Body of pancreas (tissue), 4 donors: ENCODE measurements at regions not wholly inside any gene's neighbourhood (a gene's known extent, or its start where the extent isn't known, plus 50 kb on each side); places are given as distances from the start of the nearest gene placed in this dataset.
A peak's percentile ranks its signal among the peaks of the same experiment; 100 is the strongest.

Experiments
- ATAC-seq: fragments of 150-250 bp; one replicate; pipeline ENCODE4 v1.9.1; 2016
- DNase-seq, 4 donors: peaks; one replicate each; pipeline ENCODE4 v3.0.0-alpha.2; 2019
- H3K27ac ChIP-seq, 4 donors: fragments of 200-600 bp; sonication (generic); 1 replicate in 3 of 4; 2 replicates in 1 of 4; pipeline versions ENCODE4 v1.5.1 to v1.6.1; 2016 to 2019; ENCODE audit warnings: mild to moderate bottlenecking in 1 of 4, mixed read lengths in 1 of 4, moderate library complexity in 1 of 4
- H3K27me3 ChIP-seq, 2 donors: fragments of 200-600 bp; sonication (generic); one replicate each; pipeline ENCODE4 v1.6.0; 2016; ENCODE audit warnings: mild to moderate bottlenecking in 1 of 2
- H3K36me3 ChIP-seq, 2 donors: fragments of 200-600 bp; sonication (generic); replicated peaks in 1 of 2; 2 replicates each; pipeline ENCODE4 v1.5.1; 2016; ENCODE audit warnings: low read depth in 2 of 2; ENCODE audit not compliant: insufficient read depth in 1 of 2
- H3K4me1 ChIP-seq: fragments of 200-600 bp; sonication (generic); one replicate; pipeline ENCODE4 v1.6.0; 2016
- H3K4me3 ChIP-seq, 2 donors: fragments of 200-600 bp; sonication (generic); 1 replicate in 1 of 2; 2 replicates in 1 of 2; pipeline ENCODE4 v1.5.1; 2016 to 2019
- H3K9me3 ChIP-seq, 3 donors: fragments of 200-600 bp; sonication (generic); 1 replicate in 2 of 3; 2 replicates in 1 of 3; pipeline ENCODE4 v1.5.1; 2016
- POLR2A ChIP-seq, 3 donors: fragments of 450-650 bp; IDR thresholded peaks; one replicate each; pipeline ENCODE4 v1.6.1; 2016; ENCODE audit warnings: antibody characterized with exemption in 3 of 3, mild to moderate bottlenecking in 2 of 3
- WGBS, 2 donors: methylation state at CpG; one replicate each; pipeline ENCODE4 v1.1.5; 2017; 5-methylcytosine and 5-hydroxymethylcytosine counted together
- intact Hi-C: fragments of 100-400 bp; cut with DNase I; formaldehyde crosslinking; loops from one replicate; pipeline ENCODE4 v1.15.1; 2023
- TF ChIP-seq, protein P1 (sequence below), 7 experiments: fragments of 450-650 bp in 4 of 7; fragments of 200-600 bp in 3 of 7; sonication (generic) in 3 of 7; IDR thresholded peaks; one replicate each; pipeline ENCODE4 v1.5.1; 2016 to 2019; ENCODE audit warnings: antibody characterized with exemption in 7 of 7

- Histone ChIP-seq H3K4me3 (no peak overlapping the region), H3K36me3 (no peaks in the 10 kb centered on the region), H3K27me3 (no peaks in the 10 kb centered on the region), H3K27ac (no peak overlapping the region), H3K4me1 (no peaks in the 10 kb centered on the region), H3K9me3 (no peaks in the 10 kb centered on the region)
- TF ChIP-seq POLR2A (IDR thresholded peaks at IDR 0.05) = no peak
- TF ChIP-seq, protein P1, sequence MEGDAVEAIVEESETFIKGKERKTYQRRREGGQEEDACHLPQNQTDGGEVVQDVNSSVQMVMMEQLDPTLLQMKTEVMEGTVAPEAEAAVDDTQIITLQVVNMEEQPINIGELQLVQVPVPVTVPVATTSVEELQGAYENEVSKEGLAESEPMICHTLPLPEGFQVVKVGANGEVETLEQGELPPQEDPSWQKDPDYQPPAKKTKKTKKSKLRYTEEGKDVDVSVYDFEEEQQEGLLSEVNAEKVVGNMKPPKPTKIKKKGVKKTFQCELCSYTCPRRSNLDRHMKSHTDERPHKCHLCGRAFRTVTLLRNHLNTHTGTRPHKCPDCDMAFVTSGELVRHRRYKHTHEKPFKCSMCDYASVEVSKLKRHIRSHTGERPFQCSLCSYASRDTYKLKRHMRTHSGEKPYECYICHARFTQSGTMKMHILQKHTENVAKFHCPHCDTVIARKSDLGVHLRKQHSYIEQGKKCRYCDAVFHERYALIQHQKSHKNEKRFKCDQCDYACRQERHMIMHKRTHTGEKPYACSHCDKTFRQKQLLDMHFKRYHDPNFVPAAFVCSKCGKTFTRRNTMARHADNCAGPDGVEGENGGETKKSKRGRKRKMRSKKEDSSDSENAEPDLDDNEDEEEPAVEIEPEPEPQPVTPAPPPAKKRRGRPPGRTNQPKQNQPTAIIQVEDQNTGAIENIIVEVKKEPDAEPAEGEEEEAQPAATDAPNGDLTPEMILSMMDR (IDR thresholded peaks at IDR 0.05) = no peak
- DNase-seq (no peak), ATAC-seq (no peak)
- intact Hi-C loops = no loop called here
- 100% methylated on average over 2 of the region's 2 CpGs for WGBS, 2 donors
These were observed 302.6 kb upstream of the TGFBR2 start for GRCh38 chr3:30303770-30304169.

- ATAC-seq = no peak
- WGBS, 2 donors = 78 to 82% methylated on average over 3 of the region's 3 CpGs
- no peak overlapping the region for H3K27ac ChIP-seq
These were observed 301.4 kb upstream of the TGFBR2 start for GRCh38 chr3:30305021-30305420.

GRCh38 chr3:30306896-30307295, 299.5 kb upstream of the TGFBR2 start:
- ATAC-seq = no peak
- Histone ChIP-seq H3K4me1 (no peaks in the 10 kb centered on the region), H3K4me3 (no peak overlapping the region), H3K27me3 (no peaks in the 10 kb centered on the region), H3K9me3 (no peaks in the 10 kb centered on the region), H3K36me3 (no peaks in the 10 kb centered on the region), H3K27ac (no peak overlapping the region)
- DNase-seq = no peak
- WGBS, 2 donors = 86 to 91% methylated on average over 3 of the region's 3 CpGs
- TF ChIP-seq, protein P1 (IDR thresholded peaks at IDR 0.05) = no peak
- no peak for TF ChIP-seq POLR2A (IDR thresholded peaks at IDR 0.05)
- intact Hi-C loops = no loop called here

More at GRCh38 chr3:30305021-30305420, 301.4 kb upstream of the TGFBR2 start:
- H3K27me3 ChIP-seq = no peaks in the 10 kb centered on the region
- no peaks in the 10 kb centered on the region for H3K9me3 ChIP-seq
- H3K36me3 ChIP-seq = no peaks in the 10 kb centered on the region
- no peak for DNase-seq
- TF ChIP-seq, protein P1 (IDR thresholded peaks at IDR 0.05) = no peak
- TF ChIP-seq POLR2A (IDR thresholded peaks at IDR 0.05) = no peak
- intact Hi-C loops = no loop called here
- no peaks in the 10 kb centered on the region for H3K4me1 ChIP-seq
- H3K4me3 ChIP-seq = no peak overlapping the region

- Histone ChIP-seq H3K36me3 (no peaks in the 10 kb centered on the region), H3K27me3 (no peaks in the 10 kb centered on the region), H3K4me3 (no peak overlapping the region), H3K9me3 (no peaks in the 10 kb centered on the region), H3K27ac (no peak overlapping the region), H3K4me1 (no peaks in the 10 kb centered on the region)
- intact Hi-C loops = no loop called here
- TF ChIP-seq POLR2A (IDR thresholded peaks at IDR 0.05) = no peak
- TF ChIP-seq, protein P1 (IDR thresholded peaks at IDR 0.05) = no peak
- DNase-seq (no peak), ATAC-seq (no peak)
These were observed 298.9 kb upstream of the TGFBR2 start for GRCh38 chr3:30307372-30307950.

DNA sequence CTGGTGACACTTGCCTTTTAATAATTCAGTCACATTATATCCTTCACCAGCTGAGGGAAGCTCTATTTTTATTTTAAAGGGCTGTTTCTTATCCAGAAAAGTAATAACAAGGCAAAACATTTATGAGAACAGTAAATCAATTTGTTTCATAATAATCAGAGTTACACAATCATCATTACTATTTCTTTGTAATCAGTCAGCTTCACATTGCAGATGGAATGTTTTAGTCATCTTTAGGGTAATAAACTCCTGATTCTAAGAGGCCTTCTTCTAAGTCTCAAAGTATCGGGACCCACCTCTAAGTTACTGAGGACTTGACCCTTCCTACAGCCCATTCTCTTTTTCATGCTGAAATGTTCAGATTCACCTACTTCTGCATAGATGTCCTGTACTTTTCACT, 298.3 kb upstream of the TGFBR2 start:
- WGBS, 2 donors = 56% methylated on average over 1 of the region's 1 CpG
- peak; percentile 35 for ATAC-seq
- H3K4me3 ChIP-seq = no peak overlapping the region
- H3K36me3 ChIP-seq = no peaks in the 10 kb centered on the region
- TF ChIP-seq, protein P1 (IDR thresholded peaks at IDR 0.05) = no peak
- TF ChIP-seq POLR2A (IDR thresholded peaks at IDR 0.05) = no peak
- no peaks in the 10 kb centered on the region for H3K27me3 ChIP-seq
- peak overlapping the region in 2 of 4 donors; percentile 34 to 42 for H3K27ac ChIP-seq
- no peaks in the 10 kb centered on the region for H3K9me3 ChIP-seq
- no peak for DNase-seq
- H3K4me1 ChIP-seq = no peaks in the 10 kb centered on the region
- intact Hi-C loops = no loop called here
